Vagina (tissue), 2 donors: ENCODE measurements at regions not wholly inside any gene's neighbourhood (a gene's known extent, or its start where the extent isn't known, plus 50 kb on each side); places are given as distances from the start of the nearest gene placed in this dataset.

Experiments
- POLR2A ChIP-seq, 2 donors: fragments of 450-650 bp; IDR thresholded peaks; one replicate each; pipeline ENCODE4 v1.6.1; 2017; ENCODE audit warnings: antibody characterized with exemption in 2 of 2, mild to moderate bottlenecking in 2 of 2, moderate library complexity in 2 of 2
- POLR2AphosphoS5 ChIP-seq, 2 donors: sonication (generic); formaldehyde crosslinking; IDR thresholded peaks; one replicate each; pipeline ENCODE4 v1.9.0; 2017; ENCODE audit warnings: antibody characterized with exemption in 2 of 2, mild to moderate bottlenecking in 2 of 2, low read depth in 1 of 2; ENCODE audit not compliant: insufficient read depth in 1 of 2

- TF ChIP-seq POLR2AphosphoS5 (IDR thresholded peaks at IDR 0.05; ENCODE audit: insufficient read depth in 1 of 2, low read depth in 1 of 2) (no peak), POLR2A (IDR thresholded peaks at IDR 0.05) (no peak)
Observed at GRCh38 chr5:23033864-23034263, 180.7 kb upstream of the CDH12 start.
